GM12878 (cell line): ENCODE measurements at regions not wholly inside any gene's neighbourhood (a gene's known extent, or its start where the extent isn't known, plus 50 kb on each side); places are given as distances from the start of the nearest gene placed in this dataset.

ENCODE experiments used
- BMI1 ChIP-seq: fragments of 450-650 bp; IDR thresholded peaks from 2 replicates; pipeline ENCODE4 v1.6.1; 2016; ENCODE audit warnings: mild to moderate bottlenecking, moderate library complexity, borderline replicate concordance
- CTCF ChIP-seq, 3 experiments: IDR thresholded peaks in 2 of 3; conservative IDR thresholded peaks in 1 of 3; 2 replicates each; pipeline ENCODE4 v1.5.1; 2011; ENCODE audit warnings: low read depth in 3 of 3, low read length in 3 of 3, mild to moderate bottlenecking in 3 of 3, control low read depth in 2 of 3, moderate library complexity in 2 of 3, inconsistent platforms in 1 of 3, mixed read lengths in 1 of 3; ENCODE audit not compliant: control insufficient read depth in 2 of 3, insufficient read depth in 1 of 3; ENCODE audit errors: extremely low read depth in 1 of 3
- E4F1 ChIP-seq: fragments of 450-650 bp; IDR thresholded peaks from 2 replicates; pipeline ENCODE4 v1.6.1; 2018; ENCODE audit warnings: borderline replicate concordance, mild to moderate bottlenecking; ENCODE audit not compliant: partially characterized antibody
- HDAC2 ChIP-seq: fragments of 200-600 bp; sonication (generic); IDR thresholded peaks from 2 replicates; pipeline ENCODE4 v1.6.1; 2017
- IRF3 ChIP-seq: fragments of 450-650 bp; IDR thresholded peaks from 2 replicates; pipeline ENCODE4 v1.6.1; 2014; ENCODE audit warnings: mild to moderate bottlenecking
- KDM1A ChIP-seq: fragments of 200-600 bp; sonication (generic); IDR thresholded peaks from 2 replicates; pipeline ENCODE4 v1.6.1; 2016; ENCODE audit warnings: borderline replicate concordance
- MEF2A ChIP-seq: IDR thresholded peaks from 2 replicates; pipeline ENCODE4 v1.6.1; 2011; ENCODE audit warnings: low read depth, mild to moderate bottlenecking, low read length, moderate library complexity; ENCODE audit not compliant: insufficient read depth
- MEF2B ChIP-seq: fragments of 450-650 bp; IDR thresholded peaks from 2 replicates; pipeline ENCODE4 v1.6.1; 2018; ENCODE audit warnings: mild to moderate bottlenecking, moderate library complexity; ENCODE audit not compliant: partially characterized antibody, poor library complexity, severe bottlenecking
- NR2C1 ChIP-seq: fragments of 450-650 bp; IDR thresholded peaks from 2 replicates; pipeline ENCODE4 v1.6.1; 2017; ENCODE audit warnings: antibody characterized with exemption, mild to moderate bottlenecking, moderate library complexity
- NR2F1 ChIP-seq: fragments of 450-650 bp; conservative IDR thresholded peaks from 2 replicates; pipeline ENCODE4 v1.6.1; 2017; ENCODE audit warnings: mild to moderate bottlenecking
- POU2F2 ChIP-seq: IDR thresholded peaks from 3 replicates; pipeline ENCODE4 v1.6.1; 2011; ENCODE audit warnings: low read depth, mild to moderate bottlenecking, low read length, borderline replicate concordance
- RB1 ChIP-seq: fragments of 450-650 bp; formaldehyde crosslinking; IDR thresholded peaks from 2 replicates; pipeline ENCODE4 v1.6.1; 2017; ENCODE audit warnings: mild to moderate bottlenecking, borderline replicate concordance
- SIX5 ChIP-seq: IDR thresholded peaks from 2 replicates; pipeline ENCODE4 v1.6.1; 2011; ENCODE audit warnings: mild to moderate bottlenecking, low read depth, low read length, moderate library complexity; ENCODE audit not compliant: severe bottlenecking
- SREBF1 ChIP-seq: IDR thresholded peaks from 2 replicates; pipeline ENCODE4 v1.6.1; 2012; ENCODE audit warnings: mild to moderate bottlenecking, low read length
- STAT1 ChIP-seq: fragments of 450-650 bp; conservative IDR thresholded peaks from 2 replicates; pipeline ENCODE4 v1.6.1; 2014; ENCODE audit warnings: antibody characterized with exemption, mild to moderate bottlenecking
- STAT3 ChIP-seq: IDR thresholded peaks from 2 replicates; pipeline ENCODE4 v1.6.1; 2011; ENCODE audit warnings: low read depth, low read length, improper control_type of control experiment
- TARDBP ChIP-seq: IDR thresholded peaks from 2 replicates; pipeline ENCODE4 v1.6.1; 2016; ENCODE audit warnings: borderline replicate concordance
- WRNIP1 ChIP-seq: IDR thresholded peaks from 2 replicates; pipeline ENCODE4 v1.6.1; 2011; ENCODE audit warnings: low read depth, low read length, improper control_type of control experiment, borderline replicate concordance
- ZSCAN29 ChIP-seq: fragments of 450-650 bp; IDR thresholded peaks from 2 replicates; pipeline ENCODE4 v1.6.1; 2017; ENCODE audit warnings: mild to moderate bottlenecking, moderate library complexity
- TF ChIP-seq, protein P1 (sequence below): IDR thresholded peaks from 2 replicates; pipeline ENCODE4 v1.6.1; 2011; ENCODE audit warnings: borderline replicate concordance, low read depth, mild to moderate bottlenecking, moderate library complexity, low read length; ENCODE audit not compliant: insufficient read depth, poor library complexity, severe bottlenecking
- TF ChIP-seq, protein P2 (sequence below): fragments of 450-650 bp; formaldehyde crosslinking; IDR thresholded peaks from 2 replicates; pipeline ENCODE4 v1.4.0; 2022; ENCODE audit warnings: mild to moderate bottlenecking, moderate library complexity

GRCh38 chr6:27810768-27811450 is 101.3 kb downstream of the OR2B2 start (continued):
- peak; percentile 15; the same call in 1 of the 2 replicates for TF ChIP-seq ZSCAN29
- TF ChIP-seq, protein P1, sequence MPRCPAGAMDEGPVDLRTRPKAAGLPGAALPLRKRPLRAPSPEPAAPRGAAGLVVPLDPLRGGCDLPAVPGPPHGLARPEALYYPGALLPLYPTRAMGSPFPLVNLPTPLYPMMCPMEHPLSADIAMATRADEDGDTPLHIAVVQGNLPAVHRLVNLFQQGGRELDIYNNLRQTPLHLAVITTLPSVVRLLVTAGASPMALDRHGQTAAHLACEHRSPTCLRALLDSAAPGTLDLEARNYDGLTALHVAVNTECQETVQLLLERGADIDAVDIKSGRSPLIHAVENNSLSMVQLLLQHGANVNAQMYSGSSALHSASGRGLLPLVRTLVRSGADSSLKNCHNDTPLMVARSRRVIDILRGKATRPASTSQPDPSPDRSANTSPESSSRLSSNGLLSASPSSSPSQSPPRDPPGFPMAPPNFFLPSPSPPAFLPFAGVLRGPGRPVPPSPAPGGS: no peak
- TF ChIP-seq STAT1: no peak
- TF ChIP-seq TARDBP: no peak
- no peak for TF ChIP-seq NR2C1
- TF ChIP-seq, protein P2, sequence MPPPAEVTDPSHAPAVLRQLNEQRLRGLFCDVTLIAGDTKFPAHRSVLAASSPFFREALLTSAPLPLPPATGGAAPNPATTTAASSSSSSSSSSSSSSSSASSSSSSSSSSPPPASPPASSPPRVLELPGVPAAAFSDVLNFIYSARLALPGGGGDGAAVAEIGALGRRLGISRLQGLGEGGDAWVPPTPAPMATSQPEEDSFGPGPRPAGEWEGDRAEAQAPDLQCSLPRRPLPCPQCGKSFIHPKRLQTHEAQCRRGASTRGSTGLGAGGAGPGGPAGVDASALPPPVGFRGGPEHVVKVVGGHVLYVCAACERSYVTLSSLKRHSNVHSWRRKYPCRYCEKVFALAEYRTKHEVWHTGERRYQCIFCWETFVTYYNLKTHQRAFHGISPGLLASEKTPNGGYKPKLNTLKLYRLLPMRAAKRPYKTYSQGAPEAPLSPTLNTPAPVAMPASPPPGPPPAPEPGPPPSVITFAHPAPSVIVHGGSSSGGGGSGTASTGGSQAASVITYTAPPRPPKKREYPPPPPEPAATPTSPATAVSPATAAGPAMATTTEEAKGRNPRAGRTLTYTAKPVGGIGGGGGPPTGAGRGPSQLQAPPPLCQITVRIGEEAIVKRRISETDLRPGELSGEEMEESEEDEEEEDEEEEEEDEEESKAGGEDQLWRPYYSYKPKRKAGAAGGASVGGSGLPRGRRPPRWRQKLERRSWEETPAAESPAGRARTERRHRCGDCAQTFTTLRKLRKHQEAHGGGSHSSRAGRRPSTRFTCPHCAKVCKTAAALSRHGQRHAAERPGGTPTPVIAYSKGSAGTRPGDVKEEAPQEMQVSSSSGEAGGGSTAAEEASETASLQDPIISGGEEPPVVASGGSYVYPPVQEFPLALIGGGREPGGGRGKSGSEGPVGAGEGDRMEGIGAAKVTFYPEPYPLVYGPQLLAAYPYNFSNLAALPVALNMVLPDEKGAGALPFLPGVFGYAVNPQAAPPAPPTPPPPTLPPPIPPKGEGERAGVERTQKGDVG (CRISPR knock-in tag): peak; percentile 61; the same call in 1 of the 2 replicates
- TF ChIP-seq IRF3: no peak
- no peak; the same call in 1 of the 2 replicates for TF ChIP-seq BMI1
- no peak for TF ChIP-seq RB1
- TF ChIP-seq STAT3: no peak
- no peak for TF ChIP-seq SREBF1
- TF ChIP-seq SIX5: no peak
- no peak for TF ChIP-seq NR2F1
- no peak for TF ChIP-seq E4F1
- TF ChIP-seq MEF2A: no peak
- TF ChIP-seq MEF2B: no peak
- TF ChIP-seq CTCF (IDR thresholded peaks at IDR 0.05 in 2 of 3, conservative IDR thresholded peaks at IDR 0.05 in 1 of 3; ENCODE audit: control insufficient read depth in 2 of 3, extremely low read depth in 1 of 3, insufficient read depth in 1 of 3, low read depth in 3 of 3, low read length in 3 of 3): no peak
- no peak for TF ChIP-seq WRNIP1
- TF ChIP-seq HDAC2: no peak
- no peak for TF ChIP-seq POU2F2
- TF ChIP-seq KDM1A: no peak
